Activated naive CD4-positive, alpha-beta T cell treated with anti-CD3 and anti-CD28 coated beads, Interleukin-2, amount 50 U/mL, for 24 hours (primary cell): ENCODE measurements at regions not wholly inside any gene's neighbourhood (a gene's known extent, or its start where the extent isn't known, plus 50 kb on each side); places are given as distances from the start of the nearest gene placed in this dataset.
"Not testable (repeated sequence)": the region's sequence is repeated elsewhere in the genome, so short reads cannot be mapped to it uniquely, and the experiment has no call there.

Experiments
- H3K27ac Mint-ChIP-seq: one replicate; pipeline ENCODE4 v1.8.0; 2021; ENCODE audit warnings: mild to moderate bottlenecking, mixed read lengths
- H3K27me3 Mint-ChIP-seq: one replicate; pipeline ENCODE4 v1.8.0; 2021; ENCODE audit warnings: mixed read lengths
- H3K36me3 Mint-ChIP-seq: one replicate; pipeline ENCODE4 v1.8.0; 2021; ENCODE audit warnings: mixed read lengths
- H3K4me1 Mint-ChIP-seq: one replicate; pipeline ENCODE4 v1.8.0; 2021; ENCODE audit warnings: mixed read lengths
- H3K4me3 Mint-ChIP-seq: one replicate; pipeline ENCODE4 v1.8.0; 2021; ENCODE audit warnings: mild to moderate bottlenecking, mixed read lengths
- H3K9me3 Mint-ChIP-seq: one replicate; pipeline ENCODE4 v1.8.0; 2021; ENCODE audit warnings: mixed read lengths

DNA sequence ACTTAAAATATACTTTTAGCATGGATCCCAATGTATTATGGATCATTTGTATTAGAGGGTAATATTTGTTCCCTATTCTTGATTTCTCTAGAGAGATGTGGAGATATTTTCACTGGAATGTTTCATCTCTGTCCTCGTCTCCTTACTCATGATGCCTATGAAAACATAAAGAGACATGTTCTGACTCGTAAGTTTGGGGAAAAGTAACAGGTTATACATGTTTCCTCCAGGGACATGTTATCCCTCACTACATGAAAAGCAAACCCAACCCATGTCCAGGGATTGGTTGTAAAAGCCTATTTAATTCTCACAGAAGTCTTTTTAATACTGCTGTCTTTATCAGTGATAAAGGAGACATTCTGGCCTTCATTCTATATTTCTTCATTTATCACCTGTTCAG is 621.4 kb downstream of the GABRG1 start:
- no peak overlapping the region for H3K4me3 Mint-ChIP-seq
- no peaks in the 10 kb centered on the region for H3K36me3 Mint-ChIP-seq
- H3K27me3 Mint-ChIP-seq = no peaks in the 10 kb centered on the region
- H3K27ac Mint-ChIP-seq = no peak overlapping the region
- no peaks in the 10 kb centered on the region for H3K4me1 Mint-ChIP-seq
- no peaks in the 10 kb centered on the region for H3K9me3 Mint-ChIP-seq

DNA sequence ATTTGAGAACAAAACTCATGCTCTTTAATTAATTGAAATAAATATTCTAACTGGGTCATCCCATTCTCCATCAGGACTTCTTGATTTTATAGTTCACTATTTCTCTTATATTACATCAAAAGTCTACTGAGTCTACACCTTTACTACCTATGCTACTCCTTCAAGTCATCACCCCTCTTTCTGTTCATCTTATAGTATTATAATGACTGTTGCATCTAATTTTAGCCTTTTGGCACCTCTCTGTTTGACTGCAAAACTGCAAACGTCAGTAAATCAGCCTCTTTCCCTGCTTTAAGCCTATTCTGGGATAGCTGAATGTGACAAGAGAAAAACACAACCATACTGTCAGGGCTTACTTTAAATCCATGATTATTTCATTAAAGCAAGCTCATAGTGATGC is 639.1 kb downstream of the GABRG1 start:
- Mint-ChIP-seq H3K27me3 (no peaks in the 10 kb centered on the region), H3K4me1 (no peaks in the 10 kb centered on the region), H3K36me3 (no peaks in the 10 kb centered on the region), H3K27ac (no peak overlapping the region), H3K9me3 (peaks cover 6% of the 10 kb centered on the region), H3K4me3 (no peak overlapping the region)

DNA sequence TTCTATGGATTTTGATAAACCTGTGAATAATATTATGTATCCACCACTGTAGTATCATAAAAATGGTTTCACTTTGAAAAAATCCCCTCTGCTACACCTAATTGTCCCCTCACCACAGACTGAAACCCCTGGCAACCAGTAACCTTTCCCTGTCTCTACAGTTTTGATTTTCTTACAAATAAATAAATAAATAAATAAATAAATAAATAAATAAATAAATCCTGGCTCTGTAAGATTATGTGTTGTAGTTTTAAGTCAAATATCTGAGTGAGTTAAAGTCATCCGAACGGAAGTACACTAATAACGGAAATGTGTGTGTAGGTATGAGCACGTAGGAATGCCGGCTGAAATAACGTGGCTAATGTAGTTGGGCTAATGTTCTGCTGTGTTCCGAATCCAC is 641.5 kb downstream of the GABRG1 start:
- Mint-ChIP-seq H3K4me1 (no peaks in the 10 kb centered on the region), H3K9me3 (peaks cover 6% of the 10 kb centered on the region), H3K36me3 (no peaks in the 10 kb centered on the region), H3K27me3 (no peaks in the 10 kb centered on the region), H3K27ac (no peak overlapping the region), H3K4me3 (no peak overlapping the region)

DNA sequence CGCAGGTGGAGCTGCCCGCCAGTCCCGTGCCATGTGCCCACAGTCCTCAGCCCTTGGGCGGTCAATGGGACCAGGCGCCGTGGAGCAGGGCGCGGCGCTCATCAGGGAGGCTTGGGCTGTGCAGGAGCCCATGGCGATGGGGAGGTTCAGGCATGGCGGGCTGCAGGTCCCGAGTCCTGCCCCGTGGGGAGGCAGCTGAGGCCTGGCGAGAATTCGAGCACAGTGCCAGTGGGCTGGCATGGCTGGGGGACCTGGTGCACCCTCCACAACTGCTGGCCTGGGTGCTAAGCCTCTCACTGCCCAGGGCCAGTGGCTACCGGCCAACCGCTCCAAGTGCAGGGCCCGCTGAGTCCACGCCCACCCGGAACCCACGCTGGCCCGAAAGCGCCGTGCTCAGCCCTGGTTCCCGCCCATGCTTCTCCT is 646.5 kb downstream of the GABRG1 start:
- H3K4me3 Mint-ChIP-seq = no peak overlapping the region
- H3K27me3 Mint-ChIP-seq = no peaks in the 10 kb centered on the region
- H3K27ac Mint-ChIP-seq = no peak overlapping the region
- no peaks in the 10 kb centered on the region for H3K4me1 Mint-ChIP-seq
- H3K9me3 Mint-ChIP-seq = peaks cover 7% of the 10 kb centered on the region
- no peaks in the 10 kb centered on the region for H3K36me3 Mint-ChIP-seq

DNA sequence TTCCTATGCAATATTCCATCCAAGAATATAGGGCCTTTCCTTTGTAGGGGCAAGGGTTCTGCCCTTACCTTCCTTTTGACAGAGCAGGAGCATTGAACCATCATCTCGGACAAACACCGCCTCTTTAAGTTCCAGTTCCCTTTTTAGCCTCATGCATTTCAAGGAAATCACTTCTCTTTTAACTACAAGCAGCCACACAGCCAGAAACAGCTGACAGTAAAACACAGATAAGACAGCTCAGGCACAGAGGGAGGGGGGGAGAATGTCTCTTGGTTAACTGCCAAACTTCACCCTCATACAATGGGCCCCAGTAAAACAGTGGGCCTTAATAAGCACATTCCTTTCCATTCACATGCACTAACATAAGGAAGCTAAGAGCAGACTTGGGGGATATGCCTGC is 648.3 kb downstream of the GABRG1 start:
- Mint-ChIP-seq H3K4me1 (no peaks in the 10 kb centered on the region), H3K27ac (no peak overlapping the region), H3K27me3 (no peaks in the 10 kb centered on the region), H3K36me3 (no peaks in the 10 kb centered on the region), H3K9me3 (peaks cover 7% of the 10 kb centered on the region), H3K4me3 (no peak overlapping the region)

DNA sequence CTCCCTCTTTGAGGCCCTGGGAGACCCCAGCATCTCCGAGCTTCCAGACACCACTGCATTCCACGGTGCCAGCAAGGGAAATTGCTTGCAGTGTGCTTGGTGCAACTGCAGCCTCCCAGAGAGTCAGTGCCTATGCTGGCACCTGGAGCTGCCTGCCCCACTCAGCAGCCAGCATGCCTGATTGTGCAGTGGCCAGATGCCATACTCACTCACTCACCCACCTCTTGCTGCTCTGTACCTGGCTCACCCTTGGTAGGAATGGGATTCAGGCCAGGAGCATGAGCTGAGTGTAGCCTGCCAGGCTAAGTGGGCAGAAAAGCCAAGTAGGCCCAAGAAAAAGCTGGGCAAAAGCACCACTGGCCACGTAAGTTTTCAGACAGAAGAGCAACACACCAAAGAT is 651.4 kb downstream of the GABRG1 start:
- Mint-ChIP-seq H3K9me3 (peaks cover 12% of the 10 kb centered on the region), H3K27ac (no peak overlapping the region), H3K27me3 (no peaks in the 10 kb centered on the region), H3K4me1 (no peaks in the 10 kb centered on the region), H3K4me3 (no peak overlapping the region), H3K36me3 (no peaks in the 10 kb centered on the region)

DNA sequence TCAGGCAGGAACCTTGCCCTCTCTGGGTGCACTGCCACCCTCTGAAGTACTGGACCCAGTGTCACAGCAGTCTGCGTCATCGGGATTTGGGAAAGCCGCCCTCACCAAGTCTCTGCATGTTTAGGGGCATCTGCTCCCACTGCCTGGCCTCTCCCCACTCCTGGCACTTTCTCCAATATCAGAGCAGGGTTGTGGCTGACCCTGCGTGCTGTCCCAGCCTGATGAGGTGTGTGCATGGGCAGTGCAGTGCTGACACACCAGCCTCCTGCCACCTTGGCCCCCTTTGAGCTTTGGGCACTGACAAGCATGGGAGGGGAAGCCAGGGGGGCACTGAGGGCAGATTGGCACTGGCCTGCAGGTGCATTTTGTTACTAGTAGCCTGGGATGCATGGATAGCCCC is 652.5 kb downstream of the GABRG1 start:
- Mint-ChIP-seq H3K36me3 (no peaks in the 10 kb centered on the region), H3K4me3 (no peak overlapping the region), H3K27me3 (no peaks in the 10 kb centered on the region), H3K9me3 (peaks cover 12% of the 10 kb centered on the region), H3K4me1 (no peaks in the 10 kb centered on the region), H3K27ac (no peak overlapping the region)

DNA sequence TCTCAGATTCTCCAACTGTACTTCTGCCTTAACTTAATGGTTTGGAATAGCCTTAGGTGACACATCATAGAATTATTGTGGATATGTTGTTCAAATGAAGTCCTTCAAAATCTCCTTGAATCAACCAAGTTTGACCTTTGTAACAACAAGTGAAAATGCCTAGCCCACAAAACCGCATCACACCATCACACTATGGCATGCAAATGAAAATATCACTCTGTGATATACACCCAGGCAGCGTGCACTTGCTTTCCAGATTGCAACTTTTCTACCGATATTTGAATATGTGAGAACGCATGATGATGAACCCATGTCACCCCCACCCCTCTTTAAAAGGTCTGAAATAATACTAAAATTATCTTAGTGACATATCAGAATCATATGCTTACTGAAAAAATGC is 656.7 kb downstream of the GABRG1 start:
- Mint-ChIP-seq H3K27ac (peak overlapping the region; percentile 24), H3K27me3 (no peaks in the 10 kb centered on the region), H3K4me3 (no peak overlapping the region), H3K36me3 (no peaks in the 10 kb centered on the region), H3K4me1 (no peaks in the 10 kb centered on the region), H3K9me3 (peaks cover 11% of the 10 kb centered on the region)

DNA sequence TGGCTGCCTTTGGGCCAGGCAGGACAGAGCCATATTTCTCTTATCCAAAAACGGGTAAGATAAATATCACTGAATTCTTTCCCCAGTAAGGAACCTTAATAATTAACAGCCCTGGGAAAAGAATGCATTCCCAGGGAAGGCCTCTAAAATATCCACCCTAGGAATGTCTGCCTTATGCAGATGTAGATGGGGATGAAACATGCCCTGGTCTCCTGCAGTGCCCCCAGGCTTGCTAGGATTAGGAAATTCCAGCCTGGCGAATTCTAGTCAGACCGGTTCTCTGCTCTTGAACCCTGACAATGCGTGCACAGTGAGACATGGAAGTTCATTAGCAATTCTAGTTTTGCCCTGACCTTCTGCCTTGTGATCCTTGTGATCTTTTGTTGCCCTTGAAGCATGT is 663.7 kb downstream of the GABRG1 start:
- not testable (repeated sequence) for H3K4me3 Mint-ChIP-seq, H3K27me3 Mint-ChIP-seq, H3K27ac Mint-ChIP-seq, H3K4me1 Mint-ChIP-seq, H3K36me3 Mint-ChIP-seq
- peaks cover 11% of the 10 kb centered on the region for H3K9me3 Mint-ChIP-seq

DNA sequence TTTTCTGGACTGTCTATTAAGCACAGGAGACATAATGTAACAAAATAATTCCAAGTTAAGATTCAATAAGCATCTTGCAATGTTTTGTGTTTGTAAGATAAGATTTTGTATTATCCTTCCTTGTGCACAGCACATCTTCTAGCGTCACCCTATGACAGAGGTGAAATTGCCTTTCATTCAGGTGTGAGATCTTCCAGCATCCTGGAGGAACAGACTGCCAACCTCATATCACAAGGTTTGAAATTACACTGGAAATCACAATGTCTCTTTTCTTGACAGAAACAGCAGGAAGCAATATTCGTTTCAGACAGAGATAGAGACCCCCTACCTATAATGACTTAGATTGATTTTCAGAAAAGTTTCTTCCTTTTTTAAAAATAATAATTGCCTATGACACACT is 668.6 kb downstream of the GABRG1 start:
- Mint-ChIP-seq H3K27ac (no peak overlapping the region), H3K4me1 (no peaks in the 10 kb centered on the region), H3K36me3 (no peaks in the 10 kb centered on the region), H3K9me3 (peaks cover 13% of the 10 kb centered on the region), H3K27me3 (no peaks in the 10 kb centered on the region), H3K4me3 (no peak overlapping the region)

DNA sequence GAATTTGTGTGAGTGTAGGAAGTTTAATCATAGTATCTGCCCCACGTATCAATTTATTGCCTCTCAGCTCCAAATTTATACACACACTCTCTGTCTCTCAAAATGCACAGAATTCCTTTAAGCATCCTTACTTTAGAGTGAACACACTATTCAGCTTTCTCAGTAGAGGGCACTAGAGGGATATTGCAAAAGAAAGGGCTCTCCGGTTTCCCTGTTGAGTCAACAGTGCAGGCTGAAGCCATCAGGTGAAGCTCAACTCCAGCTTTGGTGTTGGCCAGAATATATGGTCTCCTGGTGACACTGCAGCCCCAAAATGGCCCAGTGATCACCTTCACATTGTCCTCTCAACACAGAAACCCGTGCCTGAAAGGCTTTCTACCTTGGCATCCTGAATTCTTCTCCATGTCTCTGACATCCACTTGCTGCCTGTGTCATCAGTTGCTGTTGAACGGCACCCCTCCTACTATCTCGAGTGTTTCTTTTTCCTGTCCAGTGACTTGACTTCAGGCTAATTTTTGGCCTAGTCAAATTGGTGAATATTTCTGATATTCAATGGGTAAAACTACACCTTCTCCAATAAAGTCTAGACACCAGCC is 670.5 kb downstream of the GABRG1 start:
- peaks cover 13% of the 10 kb centered on the region for H3K9me3 Mint-ChIP-seq
- no peaks in the 10 kb centered on the region for H3K36me3 Mint-ChIP-seq
- H3K4me1 Mint-ChIP-seq = no peaks in the 10 kb centered on the region

DNA sequence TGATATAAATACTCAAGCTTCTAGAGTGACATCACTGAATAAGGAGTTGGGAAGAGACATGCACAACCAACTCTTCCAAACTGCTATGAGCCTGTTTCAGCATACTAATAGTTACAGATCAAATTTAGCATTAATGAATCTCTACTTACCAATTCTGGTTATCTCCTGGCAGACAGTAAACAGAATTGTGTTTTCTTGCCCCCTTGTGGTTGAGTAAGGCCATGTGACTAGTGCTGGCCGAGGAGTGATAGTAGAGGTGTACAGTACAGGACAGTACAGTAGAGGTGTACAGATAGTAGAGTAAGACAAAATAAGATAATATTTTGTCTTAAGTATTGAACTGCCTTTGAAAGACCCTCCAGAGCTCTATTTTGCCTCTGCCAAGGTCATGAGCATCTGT is 681.4 kb downstream of the GABRG1 start:
- no peaks in the 10 kb centered on the region for H3K4me1 Mint-ChIP-seq
- H3K4me3 Mint-ChIP-seq = no peak overlapping the region
- no peak overlapping the region for H3K27ac Mint-ChIP-seq
- no peaks in the 10 kb centered on the region for H3K27me3 Mint-ChIP-seq
- H3K9me3 Mint-ChIP-seq = no peaks in the 10 kb centered on the region
- H3K36me3 Mint-ChIP-seq = no peaks in the 10 kb centered on the region

More for the DNA sequence above, 670.5 kb downstream of the GABRG1 start:
- Mint-ChIP-seq H3K27ac (no peak overlapping the region), H3K4me3 (no peak overlapping the region), H3K27me3 (no peaks in the 10 kb centered on the region)

DNA sequence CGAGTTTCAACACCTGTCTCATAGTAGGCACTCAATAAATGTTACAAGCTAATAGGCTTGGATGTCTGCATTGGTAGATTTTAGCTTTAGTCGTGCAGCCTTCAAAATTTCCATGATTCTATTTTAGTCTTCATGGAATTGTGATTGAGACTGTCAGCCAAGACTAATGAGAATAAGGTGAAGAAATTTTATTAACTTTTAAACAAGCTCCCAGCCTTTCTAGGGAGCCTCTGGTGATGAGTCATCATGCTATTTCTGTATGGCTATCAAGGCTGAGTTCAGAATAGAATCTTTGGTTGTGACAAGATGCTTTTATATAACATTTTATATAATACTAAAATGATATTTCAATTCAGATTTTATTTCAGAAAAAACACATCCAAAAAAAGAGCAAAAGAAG is 685.8 kb downstream of the GABRG1 start:
- Mint-ChIP-seq H3K27ac (no peak overlapping the region), H3K36me3 (no peaks in the 10 kb centered on the region), H3K9me3 (peaks cover 5% of the 10 kb centered on the region), H3K4me3 (no peak overlapping the region), H3K4me1 (no peaks in the 10 kb centered on the region), H3K27me3 (no peaks in the 10 kb centered on the region)

DNA sequence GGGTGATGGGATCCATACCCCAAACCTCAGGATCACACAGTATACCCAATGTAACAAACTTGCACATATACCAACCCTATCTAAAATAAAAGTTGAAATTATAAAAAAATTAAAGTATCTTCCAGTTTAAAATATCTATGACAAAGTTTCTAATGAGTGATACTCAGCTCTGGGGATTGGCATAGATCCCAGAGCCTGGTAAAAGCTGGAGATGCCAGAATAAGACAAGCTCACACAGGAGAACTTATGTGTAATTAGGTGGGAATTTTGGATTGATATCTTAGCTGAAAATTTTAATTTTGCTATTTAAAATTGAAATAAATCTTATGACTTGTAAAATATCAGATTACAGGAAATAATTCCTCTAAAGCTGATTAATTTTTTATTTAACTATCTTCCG is 686.5 kb downstream of the GABRG1 start:
- Mint-ChIP-seq H3K36me3 (no peaks in the 10 kb centered on the region), H3K9me3 (peaks cover 5% of the 10 kb centered on the region), H3K4me3 (no peak overlapping the region)

DNA sequence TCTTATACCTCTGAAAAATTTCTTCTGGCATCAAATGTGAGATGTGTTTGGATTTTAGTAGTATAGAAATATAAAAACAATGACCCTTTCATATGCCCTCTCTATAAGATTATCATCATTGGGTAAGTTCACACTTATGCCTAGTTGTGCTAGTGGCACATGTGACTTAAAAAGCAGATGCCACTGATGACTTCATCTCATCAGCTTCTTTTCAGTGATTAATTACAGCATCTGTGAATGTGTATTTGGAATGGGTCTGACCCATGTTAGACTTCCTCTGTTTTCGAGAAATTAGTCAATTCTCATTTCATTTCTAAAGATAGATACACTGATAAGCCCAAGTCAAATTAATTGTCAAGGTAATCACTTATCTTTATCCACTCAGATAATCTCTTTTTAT is 698.7 kb downstream of the GABRG1 start:
- Mint-ChIP-seq H3K4me1 (no peaks in the 10 kb centered on the region), H3K27ac (no peak overlapping the region), H3K4me3 (no peak overlapping the region), H3K9me3 (peaks cover 5% of the 10 kb centered on the region), H3K27me3 (no peaks in the 10 kb centered on the region), H3K36me3 (no peaks in the 10 kb centered on the region)

More for the DNA sequence above, 686.5 kb downstream of the GABRG1 start:
- H3K4me1 Mint-ChIP-seq = no peaks in the 10 kb centered on the region
- H3K27ac Mint-ChIP-seq = no peak overlapping the region
- H3K27me3 Mint-ChIP-seq = no peaks in the 10 kb centered on the region

DNA sequence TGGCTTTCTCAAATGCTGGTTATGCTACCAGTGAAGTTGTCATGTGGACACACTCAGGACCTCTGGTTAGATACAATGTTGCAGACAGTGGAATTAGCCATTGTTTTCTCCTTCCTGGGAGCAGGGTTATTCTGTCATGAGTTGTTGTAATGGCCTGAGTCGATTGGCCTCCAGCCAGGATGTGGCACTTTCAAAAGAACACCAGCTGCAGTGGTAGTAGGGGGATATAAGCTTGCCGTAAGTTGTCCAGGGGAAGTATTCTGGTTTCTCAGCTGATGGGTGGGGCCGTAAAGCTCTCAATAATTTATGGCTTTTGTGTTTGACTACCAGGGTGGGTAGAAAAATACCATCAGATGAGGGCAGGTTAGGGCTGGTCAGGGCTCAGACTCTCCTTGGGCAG is 697.5 kb upstream of the GNPDA2 start:
- H3K4me3 Mint-ChIP-seq = no peak overlapping the region
- no peak overlapping the region for H3K27ac Mint-ChIP-seq
- no peaks in the 10 kb centered on the region for H3K27me3 Mint-ChIP-seq
- no peaks in the 10 kb centered on the region for H3K4me1 Mint-ChIP-seq
- H3K9me3 Mint-ChIP-seq = peaks cover 5% of the 10 kb centered on the region
- no peaks in the 10 kb centered on the region for H3K36me3 Mint-ChIP-seq

DNA sequence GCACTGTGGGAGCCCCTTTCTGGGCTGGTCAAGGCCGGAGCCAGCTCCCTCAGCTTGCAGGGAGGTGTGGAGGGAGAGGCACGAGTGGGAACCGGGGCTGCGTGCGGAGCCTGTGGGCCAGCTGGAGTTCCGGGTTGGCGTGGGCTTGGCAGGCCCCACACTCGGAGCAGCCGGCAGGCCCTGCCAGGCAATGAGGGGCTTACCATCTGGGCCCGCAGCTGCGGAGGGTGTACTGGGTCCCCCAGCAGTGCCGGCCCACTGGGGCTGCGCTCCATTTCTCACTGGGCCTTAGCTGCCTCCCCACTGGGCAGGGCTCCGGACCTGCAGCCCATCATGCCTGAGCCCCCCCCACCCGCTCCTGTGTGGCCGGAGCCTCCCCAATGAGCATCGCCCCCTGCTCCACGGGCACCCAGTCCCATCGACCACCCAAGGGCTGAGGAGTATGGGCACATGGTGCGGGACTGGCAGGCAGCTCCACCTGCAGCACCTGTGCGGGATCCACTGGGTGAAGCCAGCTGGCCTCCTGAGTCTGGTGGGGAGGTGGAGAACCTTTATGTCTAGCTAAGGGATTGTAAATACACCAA is 693.8 kb upstream of the GNPDA2 start:
- H3K36me3 Mint-ChIP-seq, H3K4me3 Mint-ChIP-seq, H3K27me3 Mint-ChIP-seq, H3K4me1 Mint-ChIP-seq, H3K27ac Mint-ChIP-seq: not testable (repeated sequence)
- peaks cover 15% of the 10 kb centered on the region for H3K9me3 Mint-ChIP-seq
